T-cell (primary cell): ENCODE measurements at regions not wholly inside any gene's neighbourhood (a gene's known extent, or its start where the extent isn't known, plus 50 kb on each side); places are given as distances from the start of the nearest gene placed in this dataset.

Source experiments
- ATAC-seq, 4 experiments: fragments of 200-7000 bp in 3 of 4; fragments of 150-1000 bp in 1 of 4; cut with Tn5 transposase; replicated peaks in 1 of 4; 1 replicate in 3 of 4; 2 replicates in 1 of 4; pipeline ENCODE4 v1.10.0; 2021; ENCODE audit warnings: moderate library complexity in 3 of 4, mild to moderate bottlenecking in 2 of 4, moderate number of reproducible peaks in 1 of 4
- CTCF ChIA-PET, 2 donors: fragments of 300-600 bp; sonication (Branson Sonifier 250); formaldehyde crosslinking; loops; one replicate each; lab custom pipeline; 2022; ENCODE audit warnings: antibody characterized with exemption in 2 of 2; lab: Charles Lee
- POLR2A ChIA-PET, 2 donors: fragments of 300-600 bp; sonication (Branson Sonifier 250); formaldehyde crosslinking; loops; one replicate each; lab custom pipeline; 2022; ENCODE audit warnings: antibody characterized with exemption in 2 of 2; lab: Charles Lee
- DNase-seq, 35 experiments: peaks; one replicate each; pipeline versions ENCODE4 v3.0.0 to v3.0.0-alpha.2; 2013 to 2023
- H3K27ac ChIP-seq: one replicate; pipeline ENCODE4 v1.5.1; 2013; ENCODE audit warnings: low read length
- H3K27me3 ChIP-seq, 2 experiments: replicated peaks in 1 of 2; 1 replicate in 1 of 2; 2 replicates in 1 of 2; pipeline versions ENCODE4 v1.6.1 to v1.7.0; 2013; ENCODE audit warnings: low read length in 1 of 2, mixed read lengths in 1 of 2; ENCODE audit not compliant: control insufficient read depth in 2 of 2, insufficient read depth in 2 of 2; ENCODE audit errors: extremely low read depth in 1 of 2
- H3K36me3 ChIP-seq, 2 donors: 1 replicate in 1 of 2; 2 replicates in 1 of 2; pipeline versions ENCODE4 v1.6.1 to v1.7.0; 2013; ENCODE audit warnings: low read length in 1 of 2; ENCODE audit not compliant: control insufficient read depth in 2 of 2, insufficient read depth in 1 of 2; ENCODE audit errors: extremely low read depth in 1 of 2
- H3K4me1 ChIP-seq, 2 experiments: 1 replicate in 1 of 2; 2 replicates in 1 of 2; pipeline versions ENCODE4 v1.6.1 to v1.7.0; 2013; ENCODE audit warnings: low read length in 2 of 2, mixed read lengths in 1 of 2; ENCODE audit not compliant: insufficient read depth in 2 of 2, control insufficient read depth in 1 of 2; ENCODE audit errors: extremely low read depth in 1 of 2
- H3K4me3 ChIP-seq, 2 donors: 1 replicate in 1 of 2; 2 replicates in 1 of 2; pipeline versions ENCODE4 v1.5.1 to v1.7.0; 2013; ENCODE audit warnings: mild to moderate bottlenecking in 2 of 2, low read length in 1 of 2, moderate library complexity in 1 of 2; ENCODE audit not compliant: control insufficient read depth in 1 of 2; ENCODE audit errors: extremely low read depth in 1 of 2
- H3K9me3 ChIP-seq: 2 replicates; pipeline ENCODE4 v1.7.0; 2013
- H3K27ac Mint-ChIP-seq, 2 donors: one replicate each; pipeline ENCODE4 v1.8.0; 2020 to 2021; ENCODE audit warnings: mild to moderate bottlenecking in 2 of 2, mixed read lengths in 2 of 2
- H3K27me3 Mint-ChIP-seq, 2 donors: one replicate each; pipeline ENCODE4 v1.8.0; 2021 to 2022; ENCODE audit warnings: mixed read lengths in 2 of 2
- H3K36me3 Mint-ChIP-seq: one replicate; pipeline ENCODE4 v1.8.0; 2021; ENCODE audit warnings: mixed read lengths
- H3K4me1 Mint-ChIP-seq, 3 donors: one replicate each; pipeline ENCODE4 v1.8.0; 2020 to 2022; ENCODE audit warnings: mixed read lengths in 3 of 3, mild to moderate bottlenecking in 1 of 3
- H3K4me3 Mint-ChIP-seq, 3 donors: one replicate each; pipeline ENCODE4 v1.8.0; 2020 to 2022; ENCODE audit warnings: mild to moderate bottlenecking in 3 of 3, mixed read lengths in 3 of 3, moderate library complexity in 3 of 3
- H3K9me3 Mint-ChIP-seq, 3 donors: one replicate each; pipeline ENCODE4 v1.8.0; 2020 to 2022; ENCODE audit warnings: mixed read lengths in 3 of 3
- whole genome bisulfite sequencing: methylation state at CpG from one replicate; pipeline ENCODE4 v1.1.5; 2013; ENCODE audit warnings: missing lambda C conversion rate; ENCODE audit not compliant: insufficient coverage; 5-methylcytosine and 5-hydroxymethylcytosine counted together

DNA sequence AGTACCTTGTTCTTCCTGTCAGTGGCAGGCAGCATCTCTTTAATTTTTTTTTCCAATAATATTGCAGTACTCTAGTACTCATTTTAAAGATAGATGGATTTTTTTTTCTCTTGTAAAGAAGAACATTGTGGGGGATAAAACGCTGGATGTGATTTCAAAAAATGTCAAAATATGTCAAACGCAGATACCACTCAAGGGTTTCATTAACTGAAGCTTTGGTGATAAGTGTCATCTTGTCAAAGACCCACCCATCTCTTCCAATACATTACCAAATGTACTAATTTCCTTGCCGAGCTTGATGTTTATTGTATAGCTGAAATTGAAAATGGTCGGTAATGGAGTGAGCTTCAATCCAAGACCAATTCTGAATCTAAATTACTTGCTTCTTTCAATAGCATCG lies 332.4 kb upstream of the SOX2 start:
- ChIA-PET CTCF (interaction anchor here in 1 of 2 donors (0.6 kb wide), 1 partner anchor 14 kb away, joined by 3 read pairs; no protein-coding TSS in a partner anchor), POLR2A (no interaction called here)
- ATAC-seq = no peak
- Mint-ChIP-seq H3K27me3 (no peaks in the 10 kb centered on the region), H3K9me3 (peaks cover 11 to 23% (median 15%) of the 10 kb centered on the region in 3 donors), H3K27ac (no peak overlapping the region), H3K36me3 (no peaks in the 10 kb centered on the region), H3K4me3 (no peak overlapping the region), H3K4me1 (no peaks in the 10 kb centered on the region)
- WGBS = no CpG with 5 or more reads among the region's 5 CpGs
- H3K4me1 ChIP-seq = no peaks in the 10 kb centered on the region
- no peak overlapping the region for H3K4me3 ChIP-seq
- H3K9me3 ChIP-seq = no peaks in the 10 kb centered on the region
- no peaks in the 10 kb centered on the region for H3K36me3 ChIP-seq
- H3K27ac ChIP-seq = no peak overlapping the region
- no peak for DNase-seq
- H3K27me3 ChIP-seq = no peaks in the 10 kb centered on the region

DNA sequence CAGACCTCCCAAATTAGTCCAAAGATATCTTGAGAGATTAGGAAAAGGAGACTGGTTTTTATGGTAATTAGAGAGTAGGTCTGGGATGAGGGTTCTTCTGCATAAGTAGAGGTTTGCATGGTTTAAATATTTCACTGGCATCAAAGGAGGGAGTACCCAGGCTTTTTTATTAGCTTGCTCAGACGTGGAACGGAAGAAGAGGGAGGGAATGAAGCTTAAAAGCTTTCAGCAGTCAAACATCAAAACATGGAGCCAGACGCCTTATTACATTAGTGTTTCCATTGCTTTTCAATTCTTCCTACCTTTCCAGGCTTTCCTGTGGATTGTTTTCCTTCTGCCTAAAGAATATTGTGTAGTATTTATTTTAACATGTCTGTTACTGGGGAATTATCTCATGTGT lies 342.1 kb upstream of the SOX2 start:
- H3K4me1 ChIP-seq = no peaks in the 10 kb centered on the region
- Mint-ChIP-seq H3K4me1 (no peaks in the 10 kb centered on the region), H3K27ac (no peak overlapping the region), H3K27me3 (no peaks in the 10 kb centered on the region), H3K9me3 (peaks cover 0 to 2% (median 0%) of the 10 kb centered on the region in 3 donors), H3K4me3 (no peak overlapping the region), H3K36me3 (no peaks in the 10 kb centered on the region)
- H3K9me3 ChIP-seq = no peaks in the 10 kb centered on the region
- H3K27me3 ChIP-seq = no peaks in the 10 kb centered on the region
- ChIA-PET POLR2A (no interaction called here), CTCF (no interaction called here)
- no peaks in the 10 kb centered on the region for H3K36me3 ChIP-seq
- H3K27ac ChIP-seq = no peak overlapping the region
- DNase-seq = no peak
- no peak overlapping the region for H3K4me3 ChIP-seq
- no CpG with 5 or more reads among the region's 3 CpGs for WGBS
- ATAC-seq = no peak

GRCh38 chr3:181363231-181363630 lies 348.5 kb upstream of the SOX2 start:
- Mint-ChIP-seq H3K36me3 (no peaks in the 10 kb centered on the region), H3K9me3 (peaks cover 5 to 11% (median 10%) of the 10 kb centered on the region in 3 donors), H3K27me3 (no peaks in the 10 kb centered on the region), H3K4me1 (no peaks in the 10 kb centered on the region), H3K27ac (no peak overlapping the region), H3K4me3 (no peak overlapping the region)
- Histone ChIP-seq H3K36me3 (no peaks in the 10 kb centered on the region), H3K4me1 (no peaks in the 10 kb centered on the region), H3K4me3 (no peak overlapping the region), H3K27ac (no peak overlapping the region), H3K27me3 (no peaks in the 10 kb centered on the region), H3K9me3 (no peaks in the 10 kb centered on the region)
- ATAC-seq = no peak
- WGBS = no CpG with 5 or more reads among the region's 1 CpG
- ChIA-PET CTCF (no interaction called here), POLR2A (no interaction called here)
- DNase-seq = no peak

DNA sequence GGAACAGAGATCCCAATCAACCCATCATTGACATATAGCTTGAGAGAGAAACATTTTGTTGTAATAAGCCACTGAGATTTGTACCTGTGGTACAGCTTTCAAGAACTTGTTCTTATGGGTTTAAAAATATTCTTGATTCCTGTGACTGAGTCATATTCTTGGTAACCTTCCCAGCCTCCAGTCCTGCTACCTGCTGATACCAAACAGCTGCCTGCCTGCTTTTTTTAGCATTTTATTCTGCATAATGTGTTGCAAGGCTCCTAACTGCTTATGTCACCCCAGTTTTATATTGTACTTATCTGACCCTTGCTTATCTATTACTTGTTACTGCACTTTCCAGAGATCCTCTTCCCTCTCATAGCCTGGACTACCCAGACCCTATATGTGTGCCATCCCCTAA lies 349.3 kb upstream of the SOX2 start:
- POLR2A ChIA-PET = no interaction called here
- H3K9me3 ChIP-seq = no peaks in the 10 kb centered on the region
- no peaks in the 10 kb centered on the region for H3K4me1 Mint-ChIP-seq
- CTCF ChIA-PET = interaction anchor here in 1 of 2 donors (0.6 kb wide), 1 partner anchor 51 kb away, joined by 3 read pairs; no protein-coding TSS in a partner anchor
- no peak overlapping the region for H3K4me3 Mint-ChIP-seq
- no peaks in the 10 kb centered on the region for H3K27me3 ChIP-seq
- H3K36me3 ChIP-seq = no peaks in the 10 kb centered on the region
- H3K4me3 ChIP-seq = no peak overlapping the region
- H3K27ac ChIP-seq = no peak overlapping the region
- H3K4me1 ChIP-seq = no peaks in the 10 kb centered on the region
- ATAC-seq (no peak), DNase-seq (no peak)
- peaks cover 5 to 14% (median 10%) of the 10 kb centered on the region in 3 donors for H3K9me3 Mint-ChIP-seq
- no peak overlapping the region for H3K27ac Mint-ChIP-seq
- no peaks in the 10 kb centered on the region for H3K27me3 Mint-ChIP-seq
- H3K36me3 Mint-ChIP-seq = no peaks in the 10 kb centered on the region

DNA sequence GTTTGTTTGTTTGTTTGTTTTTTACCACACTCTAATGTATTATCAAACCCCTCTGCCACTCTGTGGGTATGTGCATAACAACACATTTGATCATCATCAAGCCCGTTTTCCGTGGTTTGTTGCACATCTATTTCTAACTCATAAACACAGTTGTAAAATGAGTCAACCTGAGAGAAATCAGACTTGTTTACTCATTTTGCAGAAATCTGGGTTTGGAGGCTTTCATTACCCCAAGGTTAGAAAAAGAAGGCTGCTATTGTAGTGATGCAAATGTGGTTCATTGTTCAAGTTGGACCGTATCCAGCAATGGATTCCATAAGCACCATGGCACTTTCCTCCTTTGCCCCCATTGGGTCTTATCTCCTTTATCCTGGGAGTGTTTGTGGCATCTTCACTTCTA lies 353.2 kb upstream of the SOX2 start:
- Mint-ChIP-seq H3K9me3 (peaks cover 7 to 17% (median 10%) of the 10 kb centered on the region in 3 donors), H3K27me3 (no peaks in the 10 kb centered on the region), H3K27ac (no peak overlapping the region), H3K4me3 (no peak overlapping the region), H3K4me1 (no peaks in the 10 kb centered on the region), H3K36me3 (no peaks in the 10 kb centered on the region)
- Histone ChIP-seq H3K4me3 (no peak overlapping the region), H3K9me3 (no peaks in the 10 kb centered on the region), H3K36me3 (no peaks in the 10 kb centered on the region), H3K4me1 (no peaks in the 10 kb centered on the region), H3K27ac (no peak overlapping the region), H3K27me3 (no peaks in the 10 kb centered on the region)
- ChIA-PET POLR2A (no interaction called here), CTCF (no interaction called here)
- no CpG with 5 or more reads among the region's 3 CpGs for WGBS
- ATAC-seq = no peak
- no peak for DNase-seq

DNA sequence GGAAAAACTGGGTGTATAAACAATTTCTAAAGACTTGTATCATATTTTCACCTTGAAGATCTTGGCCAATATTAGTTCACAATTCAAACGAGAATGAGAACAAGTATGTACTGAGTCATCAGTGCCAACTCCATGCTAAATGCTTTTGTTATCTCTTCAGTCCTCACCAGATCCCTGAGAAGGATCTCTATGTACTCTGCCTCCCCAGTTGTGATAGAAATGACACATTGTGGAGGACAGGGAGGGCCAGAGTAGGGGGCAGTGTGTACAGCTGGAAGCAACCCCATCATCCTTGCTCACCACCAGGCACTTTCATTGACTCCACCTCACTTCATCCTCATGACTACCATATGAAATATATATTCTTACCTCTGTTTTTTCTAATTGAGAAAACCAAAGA lies 353.7 kb upstream of the SOX2 start:
- no peak overlapping the region for H3K4me3 ChIP-seq
- H3K27ac ChIP-seq = no peak overlapping the region
- H3K36me3 Mint-ChIP-seq = no peaks in the 10 kb centered on the region
- no peak overlapping the region for H3K4me3 Mint-ChIP-seq
- ATAC-seq (no peak), DNase-seq (no peak)
- H3K4me1 ChIP-seq = no peaks in the 10 kb centered on the region
- H3K27me3 Mint-ChIP-seq = no peaks in the 10 kb centered on the region
- ChIA-PET CTCF (no interaction called here), POLR2A (no interaction called here)
- H3K9me3 Mint-ChIP-seq = peaks cover 4 to 14% (median 10%) of the 10 kb centered on the region in 3 donors
- H3K27me3 ChIP-seq = no peaks in the 10 kb centered on the region
- H3K27ac Mint-ChIP-seq = no peak overlapping the region
- H3K4me1 Mint-ChIP-seq = no peaks in the 10 kb centered on the region
- H3K9me3 ChIP-seq = no peaks in the 10 kb centered on the region
- no peaks in the 10 kb centered on the region for H3K36me3 ChIP-seq
- WGBS = no CpG with 5 or more reads among the region's 1 CpG

GRCh38 chr3:181354140-181354539 lies 357.6 kb upstream of the SOX2 start:
- Histone ChIP-seq H3K36me3 (no peaks in the 10 kb centered on the region), H3K4me1 (no peaks in the 10 kb centered on the region), H3K9me3 (no peaks in the 10 kb centered on the region), H3K27ac (no peak overlapping the region), H3K4me3 (no peak overlapping the region), H3K27me3 (no peaks in the 10 kb centered on the region)
- DNase-seq (no peak), ATAC-seq (no peak)
- Mint-ChIP-seq H3K9me3 (peaks cover 0 to 8% (median 4%) of the 10 kb centered on the region in 3 donors), H3K27ac (no peak overlapping the region), H3K27me3 (no peaks in the 10 kb centered on the region), H3K4me1 (no peaks in the 10 kb centered on the region), H3K36me3 (no peaks in the 10 kb centered on the region), H3K4me3 (no peak overlapping the region)
- CTCF ChIA-PET = no interaction called here
- POLR2A ChIA-PET = no interaction called here
